Femur (tissue), 1 donor: ENCODE measurements at regions not wholly inside any gene's neighbourhood (a gene's known extent, or its start where the extent isn't known, plus 50 kb on each side); places are given as distances from the start of the nearest gene placed in this dataset.

Source experiments
- DNase-seq: peaks from one replicate; pipeline ENCODE4 v3.0.0-alpha.2; 2017

- DNase-seq, result no peak
These were observed 308.7 kb downstream of the SEC14L1 start for GRCh38 chr17:77449373-77449907.

- DNase-seq, result no peak
These were observed 309.4 kb downstream of the SEC14L1 start for GRCh38 chr17:77449908-77450741.

GRCh38 chr17:77450742-77451244, 310.0 kb downstream of the SEC14L1 start:
- DNase-seq, result no peak

- peak; percentile 87 for DNase-seq
These were observed 310.6 kb downstream of the SEC14L1 start for GRCh38 chr17:77451245-77451893.

- DNase-seq, result peak; percentile 84
These were observed 311.4 kb downstream of the SEC14L1 start for GRCh38 chr17:77451894-77452852.

- DNase-seq, result no peak
These were observed 313.0 kb downstream of the SEC14L1 start for GRCh38 chr17:77453613-77454241.

GRCh38 chr17:77454242-77455095, 313.7 kb downstream of the SEC14L1 start:
- no peak for DNase-seq

- no peak for DNase-seq
These were observed 314.5 kb downstream of the SEC14L1 start for GRCh38 chr17:77455111-77455890.

GRCh38 chr17:77455891-77456260, 315.1 kb downstream of the SEC14L1 start:
- no peak for DNase-seq

GRCh38 chr17:77456271-77456950, 315.6 kb downstream of the SEC14L1 start:
- DNase-seq, result no peak

GRCh38 chr17:77456951-77457548, 316.3 kb downstream of the SEC14L1 start:
- no peak for DNase-seq

GRCh38 chr17:77457572-77458201, 316.9 kb downstream of the SEC14L1 start:
- DNase-seq, result no peak

GRCh38 chr17:77458202-77459017, 317.6 kb downstream of the SEC14L1 start:
- DNase-seq, result no peak

- DNase-seq, result no peak
These were observed 318.4 kb downstream of the SEC14L1 start for GRCh38 chr17:77459018-77459755.

- DNase-seq, result peak; percentile 38
These were observed 319.8 kb downstream of the SEC14L1 start for GRCh38 chr17:77460514-77461046.

- DNase-seq, result no peak
These were observed 320.7 kb downstream of the SEC14L1 start for GRCh38 chr17:77461277-77462057.
